Kidney (tissue), 13 donors: ENCODE measurements at regions not wholly inside any gene's neighbourhood (a gene's known extent, or its start where the extent isn't known, plus 50 kb on each side); places are given as distances from the start of the nearest gene placed in this dataset.
A peak's percentile ranks its signal among the peaks of the same experiment; 100 is the strongest.

Experiments
- DNase-seq, 5 donors: peaks; one replicate each; pipeline ENCODE4 v3.0.0-alpha.2; 2013 to 2020
- FAIRE-seq: peaks from 2 replicates; lab custom pipeline; 2012; peaks lifted over from hg19 to GRCh38; lab: Jason Lieb, UNC
- H3K27ac ChIP-seq, 2 donors: one replicate each; pipeline ENCODE4 v1.7.0; 2013; ENCODE audit warnings: low read depth in 2 of 2, low read length in 2 of 2, inconsistent platforms in 1 of 2
- H3K27me3 ChIP-seq: one replicate; pipeline ENCODE4 v1.7.1; 2013; ENCODE audit warnings: low read length, inconsistent platforms; ENCODE audit not compliant: control insufficient read depth, insufficient read depth
- H3K36me3 ChIP-seq, 3 donors: one replicate each; pipeline versions ENCODE4 v1.7.0 to v1.7.1; 2013; ENCODE audit warnings: low read length in 3 of 3, control low read depth in 1 of 3, inconsistent platforms in 1 of 3; ENCODE audit not compliant: insufficient read depth in 3 of 3, control insufficient read depth in 2 of 3
- H3K4me1 ChIP-seq, 3 donors: one replicate each; pipeline versions ENCODE4 v1.7.0 to v1.7.1; 2013; ENCODE audit warnings: low read length in 3 of 3, inconsistent platforms in 1 of 3, low read depth in 1 of 3; ENCODE audit not compliant: control insufficient read depth in 2 of 3, insufficient read depth in 2 of 3
- H3K4me3 ChIP-seq, 3 donors: one replicate each; pipeline versions ENCODE4 v1.7.0 to v1.8.1; 2013; ENCODE audit warnings: low read length in 3 of 3, control low read depth in 1 of 3, inconsistent platforms in 1 of 3
- H3K9ac ChIP-seq, 3 donors: one replicate each; pipeline versions ENCODE4 v1.7.0 to v1.7.1; 2013; ENCODE audit warnings: low read length in 3 of 3, control low read depth in 1 of 3, inconsistent platforms in 1 of 3
- H3K9me3 ChIP-seq, 3 donors: one replicate each; pipeline versions ENCODE4 v1.7.0 to v1.7.1; 2013; ENCODE audit warnings: low read length in 3 of 3, control low read depth in 1 of 3, inconsistent platforms in 1 of 3; ENCODE audit not compliant: control insufficient read depth in 2 of 3, insufficient read depth in 1 of 3
- CTCF ChIP-seq: IDR thresholded peaks from 3 replicates; pipeline ENCODE4 v1.5.1; 2012; ENCODE audit warnings: mild to moderate bottlenecking, moderate library complexity, borderline replicate concordance; ENCODE audit not compliant: insufficient read depth; ENCODE audit errors: extremely low read depth
- intact Hi-C: fragments of 100-400 bp; cut with DNase I; formaldehyde crosslinking; loops from one replicate; pipeline ENCODE4 v1.11.1; 2022
- donor health status: control.
- donor health status: control.
- donor health status: control.
- donor health status: control.
- donor health status: control.
- donor health status: DM: yes; HTN: yes; CAD: no.
- donor health status: Normal renal cell carcinoma (clear cell type).

GRCh38 chr4:42293967-42294813, 103.1 kb upstream of the SHISA3 start:
- FAIRE-seq, result no peak

GRCh38 chr4:42296196-42296595, 101.1 kb upstream of the SHISA3 start:
- Histone ChIP-seq H3K4me3 (no peak overlapping the region), H3K27ac (no peak overlapping the region), H3K9me3 (no peaks in the 10 kb centered on the region), H3K4me1 (no peaks in the 10 kb centered on the region), H3K9ac (no peak overlapping the region), H3K27me3 (no peaks in the 10 kb centered on the region), H3K36me3 (no peaks in the 10 kb centered on the region)
- DNase-seq, result no peak
- intact Hi-C loops, result no loop called here
- FAIRE-seq, result no peak
- TF ChIP-seq CTCF, result no peak

More at GRCh38 chr4:42293967-42294813, 103.1 kb upstream of the SHISA3 start:
- Histone ChIP-seq H3K27ac (no peak overlapping the region), H3K36me3 (no peaks in the 10 kb centered on the region), H3K27me3 (no peaks in the 10 kb centered on the region), H3K4me3 (no peak overlapping the region), H3K9ac (no peak overlapping the region), H3K9me3 (no peaks in the 10 kb centered on the region), H3K4me1 (no peaks in the 10 kb centered on the region)
- TF ChIP-seq CTCF, result no peak
- intact Hi-C loops, result no loop called here
- no peak for DNase-seq

GRCh38 chr4:42302348-42302747, 94.9 kb upstream of the SHISA3 start:
- Histone ChIP-seq H3K9me3 (no peaks in the 10 kb centered on the region), H3K4me3 (no peak overlapping the region), H3K36me3 (no peaks in the 10 kb centered on the region), H3K4me1 (peaks cover 0 to 2% (median 0%) of the 10 kb centered on the region in 3 donors), H3K27ac (no peak overlapping the region), H3K9ac (no peak overlapping the region), H3K27me3 (no peaks in the 10 kb centered on the region)
- intact Hi-C loops, result no loop called here
- TF ChIP-seq CTCF, result peak; percentile 12
- DNase-seq (peak in 3 of 5 donors; percentile 39 to 58 (median 48)), FAIRE-seq (no peak)
